ENCODE measurements at regions not wholly inside any gene's neighbourhood (a gene's known extent, or its start where the extent isn't known, plus 50 kb on each side); places are given as distances from the start of the nearest gene placed in this dataset.
"Not testable (repeated sequence)": the region's sequence is repeated elsewhere in the genome, so short reads cannot be mapped to it uniquely, and the experiment has no call there.

GRCh38 chr9:113682297-113682771, 193.8 kb upstream of the ZNF618 start (continued):
- peak; percentile 61 for TF ChIP-seq IKZF3 (tag by site-specific recombination; IDR thresholded peaks at IDR 0.05)
- TF ChIP-seq ZNF433 (tag by site-specific recombination; IDR thresholded peaks at IDR 0.05; ENCODE audit: low read depth): no peak
- no peak for TF ChIP-seq ZNF629 (tag by site-specific recombination; IDR thresholded peaks at IDR 0.05)
- peak; percentile 45; the same call in 1 of the 2 replicates for TF ChIP-seq ZFHX2 (tag by site-specific recombination; conservative IDR thresholded peaks at IDR 0.05)
- no peak for TF ChIP-seq ZNF76 (tag by site-specific recombination; IDR thresholded peaks at IDR 0.05; ENCODE audit: borderline replicate concordance, low read depth)
- TF ChIP-seq ZNF366 (tag by site-specific recombination; conservative IDR thresholded peaks at IDR 0.05): peak; percentile 37; the same call in 1 of the 2 replicates
- TF ChIP-seq ZNF792 (tag by site-specific recombination; IDR thresholded peaks at IDR 0.05): no peak
- TF ChIP-seq ZNF530 (tag by site-specific recombination; IDR thresholded peaks at IDR 0.05; ENCODE audit: low read depth): no peak
- TF ChIP-seq ZNF157 (tag by site-specific recombination; IDR thresholded peaks at IDR 0.05): no peak
- no peak for TF ChIP-seq KLF16 (tag by site-specific recombination; IDR thresholded peaks at IDR 0.05)
- no peak for TF ChIP-seq ZNF37A (tag by site-specific recombination; IDR thresholded peaks at IDR 0.05)
- TF ChIP-seq ZNF600 (tag by site-specific recombination; IDR thresholded peaks at IDR 0.05): peak; percentile 83
- no peak for TF ChIP-seq ZSCAN18 (tag by site-specific recombination; IDR thresholded peaks at IDR 0.05)
- TF ChIP-seq TSHZ1 (tag by site-specific recombination; IDR thresholded peaks at IDR 0.05; ENCODE audit: borderline replicate concordance): no peak
- TF ChIP-seq PATZ1 (tag by site-specific recombination; IDR thresholded peaks at IDR 0.05): no peak
- TF ChIP-seq WT1 (tag by site-specific recombination; IDR thresholded peaks at IDR 0.05): no peak; the same call in 1 of the 2 replicates
- no peak for TF ChIP-seq ZNF747 (tag by site-specific recombination; IDR thresholded peaks at IDR 0.05)
- TF ChIP-seq ZNF654 (tag by site-specific recombination; IDR thresholded peaks at IDR 0.05; ENCODE audit: low read depth): peak; percentile 77

- CTCF ChIA-PET: interaction anchor here (0.6 kb wide), 1 partner anchor 9 kb away, joined by 3 read pairs; no protein-coding TSS in a partner anchor
- H3K4me3 ChIP-seq (ENCODE audit: low read depth, low read length); H3K4me1 ChIP-seq (ENCODE audit: control insufficient read depth, insufficient read depth, low read length); H3K27ac ChIP-seq (ENCODE audit: extremely low read depth, low read depth, low read length); POLR2A ChIA-PET; H3K36me3 ChIP-seq (ENCODE audit: control insufficient read depth in 2 of 2, insufficient read depth in 1 of 2, low read length in 2 of 2); H3K9me3 ChIP-seq (ENCODE audit: control insufficient read depth, insufficient read depth, low read depth, low read length): not testable (repeated sequence)
These were observed 190.5 kb upstream of the ZNF618 start for GRCh38 chr9:113685636-113686035.
